NCI-H2081 (cell line): ENCODE measurements at regions not wholly inside any gene's neighbourhood (a gene's known extent, or its start where the extent isn't known, plus 50 kb on each side); places are given as distances from the start of the nearest gene placed in this dataset.
"Not testable (repeated sequence)": the region's sequence is repeated elsewhere in the genome, so short reads cannot be mapped to it uniquely, and the experiment has no call there.

Experiments
- DNase-seq, 2 experiments: peaks; one replicate each; lab custom pipeline; 2025; lab: John Stamatoyannopoulos, UW

GRCh38 chr3:145906755-145907154 lies 254.2 kb downstream of the PLOD2 start:
- no peak for DNase-seq

DNA sequence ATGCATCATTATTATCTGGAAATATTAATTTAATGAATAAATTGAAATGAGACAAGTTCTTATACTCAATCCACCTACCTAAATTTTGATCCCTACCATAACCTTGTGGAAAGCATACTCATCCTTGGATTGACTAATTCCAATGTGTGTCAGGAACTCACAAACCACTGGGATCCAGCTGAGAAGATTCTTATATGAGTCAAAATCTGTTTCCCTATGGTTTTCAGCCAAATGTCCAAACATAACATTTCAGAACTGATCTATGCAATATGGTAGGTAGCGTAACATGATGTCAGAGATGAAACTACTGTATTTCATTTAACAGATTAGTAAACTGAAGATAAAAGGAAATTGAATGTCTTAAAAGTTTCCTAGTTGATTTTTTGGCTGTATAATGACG lies 250.0 kb downstream of the PLOD2 start:
- DNase-seq, result no peak

- DNase-seq, result no peak
Measured at GRCh38 chr3:145915787-145916186, 245.2 kb downstream of the PLOD2 start.

DNA sequence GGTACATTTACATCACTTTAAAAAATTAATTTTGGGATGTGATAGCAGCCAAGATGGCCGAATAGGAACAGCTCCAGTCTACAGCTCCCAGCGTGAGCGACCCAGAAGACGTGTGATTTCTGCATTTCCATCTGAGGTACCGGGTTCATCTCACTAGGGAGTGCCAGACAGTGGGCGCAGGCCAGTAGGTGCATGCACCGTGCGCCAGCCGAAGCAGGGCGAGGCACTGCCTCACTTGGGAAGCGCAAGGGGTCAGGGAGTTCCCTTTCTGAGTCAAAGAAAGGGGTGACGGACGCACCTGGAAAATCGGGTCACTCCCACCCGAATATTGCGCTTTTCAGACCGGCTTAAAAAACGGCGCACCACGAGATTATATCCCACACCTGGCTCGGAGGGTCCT lies 233.2 kb downstream of the PLOD2 start:
- not testable (repeated sequence) for DNase-seq

GRCh38 chr3:145936971-145937370 lies 224.0 kb downstream of the PLOD2 start:
- DNase-seq, result no peak

- DNase-seq, result peak; percentile 62 to 85
Measured at GRCh38 chr3:145939431-145939830, 221.6 kb downstream of the PLOD2 start.

- DNase-seq, result no peak
Measured at GRCh38 chr3:145942052-145942451, 218.9 kb downstream of the PLOD2 start.

GRCh38 chr3:145943952-145944351 lies 217.0 kb downstream of the PLOD2 start:
- no peak for DNase-seq

DNA sequence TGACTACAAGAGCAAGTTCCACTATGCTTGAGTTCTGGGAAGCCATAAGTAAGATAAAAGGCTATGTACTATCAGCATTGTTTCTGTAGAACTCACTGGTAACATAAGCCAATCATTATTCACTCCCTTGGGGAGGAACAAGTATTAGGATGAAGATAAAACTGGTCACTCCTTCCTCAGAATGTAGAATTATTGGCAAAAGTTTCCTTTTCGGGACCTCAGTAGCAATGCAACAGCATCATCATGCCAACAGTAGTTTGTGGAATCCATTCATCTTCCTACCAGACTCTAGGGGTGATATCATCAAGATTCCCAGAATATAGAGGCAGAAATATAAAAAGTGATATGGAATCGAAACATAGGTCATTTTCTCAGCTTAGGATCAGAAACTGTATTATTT lies 209.5 kb downstream of the PLOD2 start:
- no peak for DNase-seq

DNA sequence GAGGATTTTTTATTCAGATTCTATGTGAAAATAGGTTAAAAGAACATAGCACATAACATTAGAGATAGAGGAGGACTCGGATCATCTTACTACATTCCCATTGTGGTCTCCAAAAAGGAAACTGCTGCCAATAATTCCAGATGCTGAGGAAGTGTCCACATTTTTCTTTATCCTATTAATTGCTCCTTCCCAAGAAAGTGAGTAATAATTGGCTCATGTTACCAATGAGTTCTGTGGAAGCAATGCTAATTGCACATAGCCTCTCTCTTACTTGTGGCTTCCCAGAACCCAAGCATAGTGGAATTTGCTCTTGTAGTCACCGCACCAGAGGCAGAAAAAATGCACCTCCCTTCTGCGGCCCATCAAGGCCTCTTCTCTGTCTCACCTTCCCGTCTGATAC lies 208.4 kb downstream of the PLOD2 start:
- no peak for DNase-seq

DNA sequence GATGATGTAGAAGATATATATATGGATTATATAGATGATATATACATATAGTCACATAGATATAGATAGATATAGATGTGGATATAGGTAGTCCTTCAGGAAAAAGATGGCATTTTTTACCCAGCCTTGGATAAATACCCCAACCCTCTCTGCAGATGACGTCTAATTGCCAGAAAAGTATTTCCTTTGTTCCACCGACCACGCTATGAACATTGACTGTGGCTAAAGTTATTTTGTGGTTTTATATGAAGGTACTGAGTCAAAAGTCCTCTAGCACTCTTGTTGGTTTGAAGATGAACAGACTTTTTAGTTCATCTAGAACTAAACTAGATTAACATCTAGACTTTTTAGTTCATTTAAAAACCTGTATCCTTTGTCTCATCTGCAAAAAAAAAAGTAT lies 207.7 kb downstream of the PLOD2 start:
- DNase-seq, result no peak

DNA sequence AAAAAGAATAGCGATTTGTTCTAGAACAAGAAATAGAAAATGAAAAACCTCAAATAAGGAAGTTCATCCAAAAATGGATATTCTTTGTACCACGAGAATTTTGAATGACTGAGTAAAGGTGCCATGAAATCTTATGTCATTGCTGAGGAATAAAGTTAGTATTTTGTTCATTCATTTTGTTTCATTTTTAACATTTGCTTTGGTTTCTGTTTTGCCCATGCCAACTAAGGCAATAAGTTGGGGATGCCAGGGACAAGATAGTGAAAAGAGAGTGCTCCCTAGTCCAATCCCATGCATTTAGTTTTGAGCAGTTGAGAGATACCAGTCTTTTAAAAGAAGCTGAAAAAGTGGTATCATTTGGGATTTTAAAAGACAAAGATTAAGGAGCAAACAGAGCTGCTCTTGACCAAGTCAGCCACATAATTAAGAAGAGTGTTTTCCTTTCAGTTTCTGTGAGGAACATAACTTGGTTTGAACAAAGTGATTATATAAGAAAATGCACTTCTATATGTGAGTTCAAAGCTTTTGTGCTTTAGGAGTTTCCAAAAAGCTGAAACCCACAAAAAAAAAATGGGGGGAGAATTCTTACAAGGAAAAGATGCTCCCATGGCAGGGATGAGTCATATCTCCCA lies 201.4 kb downstream of the PLOD2 start:
- no peak for DNase-seq

DNA sequence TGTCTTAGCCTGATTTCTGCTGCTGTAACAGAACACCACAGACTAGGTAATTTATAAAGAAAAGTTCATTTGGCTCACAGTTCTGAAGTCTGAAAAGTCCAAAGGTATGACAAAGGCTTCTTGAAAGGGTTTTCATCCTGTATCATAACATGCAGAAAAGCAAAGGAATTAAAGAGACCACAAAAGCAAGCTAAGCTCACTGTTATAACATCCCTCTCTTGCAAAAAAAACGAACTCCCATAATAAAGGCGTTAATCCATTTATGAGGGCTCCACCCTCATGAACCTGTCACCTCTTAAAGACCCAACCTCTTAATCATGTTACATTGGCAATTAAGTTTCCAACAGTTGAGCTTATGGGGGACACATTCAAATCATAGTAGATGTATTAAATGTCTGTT lies 197.9 kb downstream of the PLOD2 start:
- no peak for DNase-seq

GRCh38 chr3:145967043-145967442 lies 193.9 kb downstream of the PLOD2 start:
- no peak for DNase-seq

- DNase-seq, result no peak
Measured at GRCh38 chr3:145971186-145971585, 189.8 kb downstream of the PLOD2 start.

DNA sequence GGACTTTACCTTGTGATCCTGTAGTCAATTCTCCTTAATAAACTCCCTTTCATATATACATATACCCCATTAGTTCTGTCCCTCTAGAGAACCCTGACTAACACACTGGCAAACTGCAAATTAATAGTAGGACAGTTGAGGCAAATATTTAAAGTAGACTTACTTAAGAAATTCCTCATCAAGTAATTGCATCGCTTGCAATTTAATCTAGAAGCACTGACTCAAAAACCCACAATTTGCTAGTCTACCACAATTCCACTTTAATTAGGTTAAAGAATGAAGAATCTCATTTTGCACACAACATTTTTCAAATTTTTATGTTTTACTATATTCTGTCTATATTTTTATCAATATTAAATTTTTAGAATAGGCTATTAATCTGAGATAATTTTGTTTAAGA lies 188.1 kb downstream of the PLOD2 start:
- no peak for DNase-seq

GRCh38 chr3:145981056-145981455 lies 179.9 kb downstream of the PLOD2 start:
- no peak for DNase-seq

- DNase-seq, result no peak
Measured at GRCh38 chr3:145983101-145983500, 177.9 kb downstream of the PLOD2 start.
